Endothelial cell of umbilical vein (primary cell): ENCODE measurements at regions not wholly inside any gene's neighbourhood (a gene's known extent, or its start where the extent isn't known, plus 50 kb on each side); places are given as distances from the start of the nearest gene placed in this dataset.

Experiments used
- POLR2A ChIP-seq: IDR thresholded peaks from 2 replicates; pipeline ENCODE4 v1.6.1; 2012; ENCODE audit warnings: low read depth, mild to moderate bottlenecking, control low read depth, low read length
- TF ChIP-seq, protein P1 (sequence below), 2 donors: IDR thresholded peaks; 1 replicate in 1 of 2; 2 replicates in 1 of 2; pipeline ENCODE4 v1.5.1; 2011; ENCODE audit warnings: low read length in 2 of 2, mild to moderate bottlenecking in 2 of 2, moderate library complexity in 2 of 2, control low read depth in 1 of 2, inconsistent platforms in 1 of 2, low read depth in 1 of 2; ENCODE audit not compliant: insufficient read depth in 1 of 2; ENCODE audit errors: extremely low read depth in 1 of 2

DNA sequence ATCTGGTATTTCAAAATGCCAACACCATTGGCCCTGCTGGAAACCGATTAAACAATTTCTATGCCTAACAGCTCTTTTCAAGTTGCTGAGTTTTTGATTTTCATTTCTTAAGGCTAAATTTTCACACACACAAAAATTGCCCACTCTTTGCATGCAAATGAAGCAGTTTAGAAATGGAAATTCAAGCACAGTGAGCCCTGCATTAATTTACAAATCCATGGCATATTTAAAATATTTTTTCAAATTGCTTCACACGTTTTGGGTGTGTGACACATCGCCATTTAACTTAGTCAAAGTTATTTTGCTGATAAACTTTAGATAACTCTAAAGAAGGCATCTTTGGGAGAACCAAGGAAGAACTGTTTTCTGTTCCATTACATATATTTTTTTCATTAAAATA, 184.8 kb downstream of the TXNL1 start:
- TF ChIP-seq, protein P1, sequence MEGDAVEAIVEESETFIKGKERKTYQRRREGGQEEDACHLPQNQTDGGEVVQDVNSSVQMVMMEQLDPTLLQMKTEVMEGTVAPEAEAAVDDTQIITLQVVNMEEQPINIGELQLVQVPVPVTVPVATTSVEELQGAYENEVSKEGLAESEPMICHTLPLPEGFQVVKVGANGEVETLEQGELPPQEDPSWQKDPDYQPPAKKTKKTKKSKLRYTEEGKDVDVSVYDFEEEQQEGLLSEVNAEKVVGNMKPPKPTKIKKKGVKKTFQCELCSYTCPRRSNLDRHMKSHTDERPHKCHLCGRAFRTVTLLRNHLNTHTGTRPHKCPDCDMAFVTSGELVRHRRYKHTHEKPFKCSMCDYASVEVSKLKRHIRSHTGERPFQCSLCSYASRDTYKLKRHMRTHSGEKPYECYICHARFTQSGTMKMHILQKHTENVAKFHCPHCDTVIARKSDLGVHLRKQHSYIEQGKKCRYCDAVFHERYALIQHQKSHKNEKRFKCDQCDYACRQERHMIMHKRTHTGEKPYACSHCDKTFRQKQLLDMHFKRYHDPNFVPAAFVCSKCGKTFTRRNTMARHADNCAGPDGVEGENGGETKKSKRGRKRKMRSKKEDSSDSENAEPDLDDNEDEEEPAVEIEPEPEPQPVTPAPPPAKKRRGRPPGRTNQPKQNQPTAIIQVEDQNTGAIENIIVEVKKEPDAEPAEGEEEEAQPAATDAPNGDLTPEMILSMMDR (IDR thresholded peaks at IDR 0.05; ENCODE audit: extremely low read depth in 1 of 2, insufficient read depth in 1 of 2, low read depth in 1 of 2, low read length in 2 of 2), result no peak
- TF ChIP-seq POLR2A, result no peak
